DND-41 (cell line): ENCODE measurements at regions not wholly inside any gene's neighbourhood (a gene's known extent, or its start where the extent isn't known, plus 50 kb on each side); places are given as distances from the start of the nearest gene placed in this dataset.

ENCODE experiments used
- ATAC-seq: fragments of 200-7000 bp; cut with Tn5 transposase; 3 replicates; pipeline ENCODE4 v1.9.1; 2021; ENCODE audit warnings: low read depth; ENCODE audit not compliant: insufficient read depth
- DNase-seq: peaks from one replicate; pipeline ENCODE4 v3.0.0-alpha.2; 2020
- H2AFZ ChIP-seq: 2 replicates; pipeline ENCODE4 v1.6.0; 2012; ENCODE audit warnings: low read depth, low read length
- H3K27ac ChIP-seq: 2 replicates; pipeline ENCODE4 v1.5.1; 2012; ENCODE audit warnings: low read length, inconsistent platforms
- H3K27me3 ChIP-seq: fragments of 200-600 bp; sonication (generic); 2 replicates; pipeline ENCODE4 v1.6.0; 2012; ENCODE audit warnings: low read length, mild to moderate bottlenecking, inconsistent platforms; ENCODE audit not compliant: insufficient read depth, poor library complexity
- H3K36me3 ChIP-seq: 2 replicates; pipeline ENCODE4 v1.5.1; 2012; ENCODE audit warnings: low read length, inconsistent platforms; ENCODE audit not compliant: insufficient read depth
- H3K4me1 ChIP-seq: 2 replicates; pipeline ENCODE4 v1.5.1; 2012; ENCODE audit warnings: mild to moderate bottlenecking, low read length; ENCODE audit not compliant: insufficient read depth
- H3K4me2 ChIP-seq: 2 replicates; pipeline ENCODE4 v1.6.0; 2012; ENCODE audit warnings: mild to moderate bottlenecking, moderate library complexity, low read length, inconsistent platforms; ENCODE audit not compliant: insufficient read depth
- H3K4me3 ChIP-seq, 2 experiments: fragments of 200-600 bp in 1 of 2; shearing (Covaris generic) in 1 of 2; 2 replicates each; pipeline ENCODE4 v1.5.1; 2012 to 2016; ENCODE audit warnings: inconsistent platforms in 2 of 2, low read length in 2 of 2, mild to moderate bottlenecking in 2 of 2, low read depth in 1 of 2, moderate library complexity in 1 of 2
- H3K79me2 ChIP-seq: 2 replicates; pipeline ENCODE4 v1.6.0; 2012; ENCODE audit warnings: low read length, inconsistent platforms; ENCODE audit not compliant: insufficient read depth
- H3K9ac ChIP-seq: 2 replicates; pipeline ENCODE4 v1.6.0; 2012; ENCODE audit warnings: low read depth, mild to moderate bottlenecking, inconsistent platforms, low read length, moderate library complexity
- H3K9me3 ChIP-seq: 2 replicates; pipeline ENCODE4 v1.5.1; 2012; ENCODE audit warnings: low read length, moderate library complexity, mild to moderate bottlenecking, inconsistent platforms; ENCODE audit not compliant: insufficient read depth, severe bottlenecking
- H4K20me1 ChIP-seq: 2 replicates; pipeline ENCODE4 v1.6.0; 2012; ENCODE audit warnings: low read length; ENCODE audit not compliant: insufficient read depth
- EZH2 ChIP-seq: IDR thresholded peaks from 3 replicates; pipeline ENCODE4 v1.6.1; 2012; ENCODE audit warnings: borderline replicate concordance, low read depth, mild to moderate bottlenecking, moderate library complexity, low read length, inconsistent platforms; ENCODE audit not compliant: severe bottlenecking
- TF ChIP-seq, protein P1 (sequence below): IDR thresholded peaks from 2 replicates; pipeline ENCODE4 v1.5.1; 2012; ENCODE audit warnings: borderline replicate concordance, low read length, moderate library complexity, mild to moderate bottlenecking; ENCODE audit not compliant: poor library complexity, severe bottlenecking; ENCODE audit errors: extremely low read depth

DNA sequence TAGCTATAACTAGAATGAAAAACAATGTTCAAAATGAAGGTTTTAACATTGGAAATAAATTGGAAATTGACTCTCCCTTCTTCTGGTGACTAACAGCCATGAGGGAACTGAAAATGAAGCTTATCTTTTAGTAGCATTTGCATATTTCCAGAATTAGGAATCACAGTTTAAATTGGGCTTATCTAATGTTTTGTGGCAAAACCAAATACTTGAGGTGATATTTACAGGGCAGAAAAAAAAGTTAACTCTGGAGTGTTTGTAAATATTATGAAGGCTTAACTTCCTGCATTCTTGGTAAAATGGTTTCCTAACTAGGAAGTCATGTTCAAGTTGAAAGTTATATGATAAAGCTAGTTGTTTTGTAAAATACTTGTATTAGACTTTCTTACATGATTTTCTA lies 96.4 kb upstream of the SOX9 start:
- H3K9ac ChIP-seq, result no peak overlapping the region
- no peak for DNase-seq
- H3K9me3 ChIP-seq, result no peaks in the 10 kb centered on the region
- no peaks in the 10 kb centered on the region for H3K79me2 ChIP-seq
- H3K36me3 ChIP-seq, result no peaks in the 10 kb centered on the region
- no peak overlapping the region for H3K4me2 ChIP-seq
- no peaks in the 10 kb centered on the region for H3K4me1 ChIP-seq
- H3K27me3 ChIP-seq, result peaks cover 6% of the 10 kb centered on the region
- no peak overlapping the region for H3K4me3 ChIP-seq
- H2AFZ ChIP-seq, result no peak overlapping the region
- ATAC-seq, result no peak
- no peaks in the 10 kb centered on the region for H4K20me1 ChIP-seq
- TF ChIP-seq EZH2, result no peak
- TF ChIP-seq, protein P1, sequence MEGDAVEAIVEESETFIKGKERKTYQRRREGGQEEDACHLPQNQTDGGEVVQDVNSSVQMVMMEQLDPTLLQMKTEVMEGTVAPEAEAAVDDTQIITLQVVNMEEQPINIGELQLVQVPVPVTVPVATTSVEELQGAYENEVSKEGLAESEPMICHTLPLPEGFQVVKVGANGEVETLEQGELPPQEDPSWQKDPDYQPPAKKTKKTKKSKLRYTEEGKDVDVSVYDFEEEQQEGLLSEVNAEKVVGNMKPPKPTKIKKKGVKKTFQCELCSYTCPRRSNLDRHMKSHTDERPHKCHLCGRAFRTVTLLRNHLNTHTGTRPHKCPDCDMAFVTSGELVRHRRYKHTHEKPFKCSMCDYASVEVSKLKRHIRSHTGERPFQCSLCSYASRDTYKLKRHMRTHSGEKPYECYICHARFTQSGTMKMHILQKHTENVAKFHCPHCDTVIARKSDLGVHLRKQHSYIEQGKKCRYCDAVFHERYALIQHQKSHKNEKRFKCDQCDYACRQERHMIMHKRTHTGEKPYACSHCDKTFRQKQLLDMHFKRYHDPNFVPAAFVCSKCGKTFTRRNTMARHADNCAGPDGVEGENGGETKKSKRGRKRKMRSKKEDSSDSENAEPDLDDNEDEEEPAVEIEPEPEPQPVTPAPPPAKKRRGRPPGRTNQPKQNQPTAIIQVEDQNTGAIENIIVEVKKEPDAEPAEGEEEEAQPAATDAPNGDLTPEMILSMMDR, result no peak
- H3K27ac ChIP-seq, result no peak overlapping the region

DNA sequence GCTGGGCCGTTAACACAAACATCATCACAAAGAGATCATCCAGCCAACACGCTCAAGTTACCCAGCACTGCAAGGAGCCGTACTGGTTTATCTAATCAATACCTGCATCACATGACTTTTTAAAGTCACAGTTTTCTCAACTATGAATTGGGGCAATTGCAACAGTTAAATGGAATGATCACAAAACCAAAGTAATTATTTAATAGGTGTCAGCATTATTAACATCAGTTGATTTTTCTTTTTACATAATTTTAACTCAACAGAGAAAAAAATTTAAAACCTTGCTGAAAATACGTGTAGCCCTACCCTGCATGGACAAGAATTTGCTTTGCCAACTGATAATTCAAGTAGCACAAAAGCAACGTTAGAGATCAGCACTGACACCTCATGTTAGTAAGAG lies 95.7 kb upstream of the SOX9 start:
- no peaks in the 10 kb centered on the region for H3K9me3 ChIP-seq
- H3K36me3 ChIP-seq, result no peaks in the 10 kb centered on the region
- TF ChIP-seq EZH2, result no peak
- TF ChIP-seq, protein P1, result no peak
- no peak overlapping the region for H3K27ac ChIP-seq
- no peaks in the 10 kb centered on the region for H4K20me1 ChIP-seq
- ATAC-seq (no peak), DNase-seq (no peak)
- H2AFZ ChIP-seq, result no peak overlapping the region
- H3K4me2 ChIP-seq, result no peak overlapping the region
- no peak overlapping the region for H3K9ac ChIP-seq
- H3K4me3 ChIP-seq, result no peak overlapping the region
- no peaks in the 10 kb centered on the region for H3K4me1 ChIP-seq
- peaks cover 6% of the 10 kb centered on the region for H3K27me3 ChIP-seq
- no peaks in the 10 kb centered on the region for H3K79me2 ChIP-seq

DNA sequence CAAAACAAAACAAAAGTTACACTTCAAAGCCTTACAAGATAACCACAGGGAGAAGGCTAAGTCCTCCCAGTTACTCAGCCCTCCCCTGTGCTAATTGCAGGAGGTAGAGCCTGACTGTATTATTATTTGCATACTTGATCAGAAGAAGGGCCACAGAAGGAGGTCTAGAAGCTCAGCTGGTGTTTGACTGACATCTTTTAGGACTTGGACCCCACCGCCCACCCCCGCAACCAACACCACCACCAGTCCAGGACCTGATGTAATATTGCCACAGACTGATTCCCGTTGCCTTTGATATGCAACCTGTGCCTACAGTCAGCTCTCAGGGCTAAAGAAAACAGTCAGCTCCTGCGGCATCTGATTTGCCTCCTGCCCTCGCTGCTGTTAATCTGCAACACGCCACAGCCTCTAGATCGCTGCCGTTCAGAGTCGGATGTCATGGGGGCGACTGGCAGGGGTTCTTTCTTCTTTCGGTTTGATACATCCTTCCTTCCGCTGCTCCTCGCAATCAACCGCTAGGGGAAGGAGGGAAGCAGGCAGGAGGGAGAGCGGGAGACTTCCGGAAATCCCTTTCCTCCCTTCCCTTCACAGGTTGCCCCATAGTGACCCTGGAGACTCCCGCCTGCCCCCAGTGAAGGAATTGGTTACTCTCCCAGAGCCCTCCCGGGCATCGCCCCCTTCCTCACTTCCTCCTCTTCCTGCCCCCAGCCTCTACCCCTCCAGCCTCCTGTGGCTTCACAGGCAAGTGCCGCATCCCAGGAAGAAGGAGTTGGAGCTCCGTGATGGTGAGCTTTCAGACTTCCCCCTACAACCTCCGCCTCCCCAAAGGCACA lies 90.5 kb upstream of the SOX9 start:
- H3K27ac ChIP-seq, result no peak overlapping the region
- no peaks in the 10 kb centered on the region for H3K9me3 ChIP-seq
- H3K4me2 ChIP-seq, result no peak overlapping the region
- H3K36me3 ChIP-seq, result no peaks in the 10 kb centered on the region
- H3K79me2 ChIP-seq, result no peaks in the 10 kb centered on the region
- no peaks in the 10 kb centered on the region for H3K4me1 ChIP-seq
- no peak overlapping the region for H3K4me3 ChIP-seq
- no peak for TF ChIP-seq EZH2
- TF ChIP-seq, protein P1, result no peak
- peaks cover 3% of the 10 kb centered on the region for H3K27me3 ChIP-seq
- DNase-seq, result no peak
- ATAC-seq, result no peak
- H3K9ac ChIP-seq, result no peak overlapping the region
- no peak overlapping the region for H2AFZ ChIP-seq
- H4K20me1 ChIP-seq, result no peaks in the 10 kb centered on the region
